ENCODE measurements at regions not wholly inside any gene's neighbourhood (a gene's known extent, or its start where the extent isn't known, plus 50 kb on each side); places are given as distances from the start of the nearest gene placed in this dataset.

GRCh38 chr6:114453737-114454276, 111.0 kb upstream of the HS3ST5 start:
- TF ChIP-seq CTCF (IDR thresholded peaks at IDR 0.05) (no peak), POLR2AphosphoS5 (IDR thresholded peaks at IDR 0.05) (no peak), POLR2A (IDR thresholded peaks at IDR 0.05) (no peak), EP300 (IDR thresholded peaks at IDR 0.05) (no peak)
